ENCODE measurements at regions not wholly inside any gene's neighbourhood (a gene's known extent, or its start where the extent isn't known, plus 50 kb on each side); places are given as distances from the start of the nearest gene placed in this dataset.

- DNase-seq (ENCODE audit: low read depth in 2 of 2) = no peak
Observed at GRCh38 chr22:48663297-48663696, 1164.4 kb downstream of the BRD1 start.

GRCh38 chr22:48662476-48663135, 1165.1 kb downstream of the BRD1 start:
- DNase-seq (ENCODE audit: low read depth in 2 of 2) = no peak

DNA sequence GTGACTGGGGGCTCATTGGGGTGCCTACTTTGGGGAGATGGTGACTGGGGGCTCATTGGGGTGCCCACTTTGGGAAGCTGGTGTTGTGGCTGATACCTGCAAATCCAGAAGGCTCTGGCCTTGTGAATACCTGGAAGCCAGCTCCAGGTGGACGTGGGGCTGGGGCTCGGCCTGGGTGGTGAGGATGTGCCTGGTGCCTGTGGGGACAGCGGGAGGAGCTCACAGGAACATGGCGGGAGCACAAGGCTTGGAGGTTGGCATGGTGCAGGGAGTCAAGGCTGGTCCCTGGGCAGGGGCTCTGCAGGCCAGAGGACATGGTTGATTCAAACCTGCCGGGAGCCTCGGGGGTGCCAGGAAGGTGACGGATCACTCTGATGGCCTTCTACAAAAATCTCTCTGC, 1165.7 kb downstream of the BRD1 start:
- DNase-seq (ENCODE audit: low read depth in 2 of 2) = no peak

DNA sequence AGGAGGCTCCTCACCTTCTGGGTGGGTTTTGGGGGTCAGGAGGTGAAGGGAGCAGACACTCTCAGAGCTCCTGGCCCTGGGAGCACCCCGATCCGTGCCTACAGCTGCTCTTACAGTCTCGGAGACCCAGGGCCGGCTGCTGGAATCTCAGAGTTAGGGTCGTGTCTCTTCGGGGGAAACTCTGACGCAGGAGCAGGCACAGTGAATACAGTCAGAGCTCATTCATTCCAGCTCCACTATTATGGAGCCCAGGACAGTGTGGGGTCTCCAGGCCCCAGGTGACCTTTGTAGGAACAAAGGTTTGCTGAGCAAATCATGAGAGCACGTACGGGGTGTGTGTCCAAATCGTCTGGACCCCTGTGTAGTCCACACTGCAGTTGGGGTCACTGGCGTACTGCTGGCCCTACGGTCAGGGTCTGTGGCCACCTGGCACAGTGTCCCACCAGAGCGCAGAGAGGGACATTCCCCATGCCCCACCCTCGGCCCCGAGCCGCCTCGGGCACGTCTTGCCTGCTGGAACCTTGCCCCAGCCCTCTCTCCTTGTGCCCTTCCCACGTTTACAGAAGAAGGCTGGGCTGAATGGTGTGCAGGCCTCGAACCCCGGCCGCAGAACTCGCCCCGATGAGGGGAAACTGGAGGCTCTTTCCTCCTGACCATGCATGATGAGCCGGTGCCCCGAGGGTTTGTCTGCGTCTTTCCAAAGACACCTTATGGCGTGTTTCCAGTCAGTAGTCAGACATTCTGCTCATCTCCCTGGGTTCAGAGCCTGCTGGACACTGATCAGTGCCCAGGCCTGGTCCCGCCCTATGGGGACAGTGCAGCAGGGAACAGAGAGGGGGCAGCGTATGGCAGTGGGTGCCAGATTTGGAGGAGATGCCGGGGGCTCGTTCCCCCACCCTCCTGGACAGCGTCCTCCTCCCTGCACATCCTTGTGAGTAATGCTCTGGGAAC, 1166.6 kb downstream of the BRD1 start:
- DNase-seq (ENCODE audit: low read depth in 2 of 2) = no peak

GRCh38 chr22:48660104-48660789, 1167.4 kb downstream of the BRD1 start:
- DNase-seq (ENCODE audit: low read depth in 2 of 2) = no peak

DNA sequence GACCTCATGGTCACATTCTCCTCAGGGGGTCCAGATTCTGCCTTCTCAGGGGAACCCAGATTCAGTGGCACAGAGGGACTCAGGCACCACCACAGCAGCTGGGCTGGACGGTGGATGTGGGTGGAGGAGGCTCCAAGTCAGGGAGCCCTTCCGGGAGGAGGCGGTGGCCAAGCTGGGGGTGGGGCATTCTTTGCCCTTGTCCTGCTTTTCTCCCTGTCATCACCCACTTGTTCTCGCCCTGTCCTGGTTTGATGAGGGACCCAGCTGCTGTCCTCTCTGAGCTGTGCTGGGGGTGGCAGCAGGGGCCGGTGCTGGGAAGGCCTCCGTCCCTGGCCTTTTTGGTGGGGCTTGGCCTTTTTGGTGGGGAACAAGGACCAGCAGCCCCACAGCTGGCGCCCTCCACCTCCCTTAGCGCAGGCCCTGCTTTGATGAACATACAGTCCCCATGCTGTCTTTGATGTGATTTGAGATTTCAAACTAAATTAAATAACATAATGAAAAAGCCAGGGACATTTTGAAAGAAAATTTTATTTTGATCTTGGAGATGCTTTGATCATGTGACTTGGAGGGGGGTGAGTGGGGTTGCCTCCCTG, 1168.2 kb downstream of the BRD1 start:
- no peak for DNase-seq (ENCODE audit: low read depth in 2 of 2)

GRCh38 chr22:48658871-48659270, 1168.8 kb downstream of the BRD1 start:
- DNase-seq (ENCODE audit: low read depth in 2 of 2) = no peak

DNA sequence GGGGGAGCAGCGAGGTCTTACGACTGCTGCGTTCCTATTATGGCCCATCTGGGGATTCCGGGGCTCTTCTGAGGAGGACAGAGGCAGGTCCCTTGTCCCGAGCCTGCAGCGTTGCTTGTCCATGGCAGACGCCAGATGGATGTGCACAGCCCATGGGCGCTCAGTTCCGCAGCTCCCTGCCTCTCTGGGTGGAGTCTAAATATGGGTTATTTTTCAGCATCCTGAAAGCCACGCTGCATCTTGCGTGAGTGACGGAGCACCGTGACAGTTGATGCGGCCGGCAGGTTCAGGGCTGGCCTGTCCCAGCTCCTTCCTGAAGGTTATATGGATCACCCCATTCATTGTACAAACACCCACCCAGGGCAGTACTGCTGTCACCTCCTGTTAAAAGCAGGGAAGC, 1169.4 kb downstream of the BRD1 start:
- no peak for DNase-seq (ENCODE audit: low read depth in 2 of 2)

DNA sequence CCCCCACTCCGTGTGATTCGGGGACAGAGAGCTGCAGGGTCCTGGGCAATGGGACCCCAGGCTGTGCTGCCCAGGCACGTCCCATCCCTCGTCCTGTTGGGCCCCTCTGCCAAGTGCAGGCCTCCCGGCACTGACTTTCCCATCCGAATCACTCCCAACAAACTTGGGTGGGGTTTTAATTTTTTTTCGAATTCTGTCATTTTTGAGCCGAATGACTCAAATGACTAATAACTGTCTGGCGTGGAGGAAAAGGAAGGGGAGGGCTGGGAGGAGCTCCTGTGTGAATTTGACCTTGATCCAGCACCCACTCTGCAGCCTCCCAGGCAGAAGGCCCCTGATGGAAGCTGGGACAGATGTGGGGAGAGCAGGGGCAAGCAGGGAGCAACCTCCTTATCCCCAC, 1173.2 kb downstream of the BRD1 start:
- no peak for DNase-seq (ENCODE audit: low read depth in 2 of 2)

- no peak for DNase-seq (ENCODE audit: low read depth in 2 of 2)
Observed at GRCh38 chr22:48653929-48654328, 1173.7 kb downstream of the BRD1 start.

GRCh38 chr22:48653306-48653705, 1174.4 kb downstream of the BRD1 start:
- DNase-seq (ENCODE audit: low read depth in 2 of 2) = no peak

GRCh38 chr22:48652796-48653195, 1174.9 kb downstream of the BRD1 start:
- no peak for DNase-seq (ENCODE audit: low read depth in 2 of 2)

DNA sequence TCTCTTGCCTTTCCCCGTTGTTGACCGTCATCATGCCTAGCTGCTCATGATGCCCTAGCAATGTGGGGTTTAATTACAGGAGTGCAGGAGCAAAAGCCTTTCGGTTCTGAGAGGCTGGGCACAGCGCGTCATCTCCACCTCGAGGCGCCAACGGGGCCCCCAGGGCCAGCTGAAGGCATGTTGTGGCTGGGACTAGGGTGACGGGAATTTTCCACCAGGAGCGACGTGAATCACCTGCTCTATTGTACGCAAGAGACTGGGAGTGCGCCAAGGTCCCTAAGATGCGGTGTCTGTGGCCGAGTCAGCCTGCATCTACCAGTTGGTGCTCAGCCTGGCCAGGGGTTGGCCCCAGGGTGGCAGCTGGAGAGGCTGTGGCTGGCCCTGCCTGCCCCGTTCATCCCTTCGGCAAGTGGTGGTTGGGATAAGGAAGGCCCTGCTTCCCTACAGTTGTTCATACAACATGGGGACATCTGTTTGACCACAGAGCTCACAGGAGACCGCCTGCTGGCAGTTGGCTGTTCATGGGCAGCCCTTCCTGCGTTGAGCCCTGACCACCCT, 1175.6 kb downstream of the BRD1 start:
- DNase-seq (ENCODE audit: low read depth in 2 of 2) = no peak

- no peak for DNase-seq (ENCODE audit: low read depth in 2 of 2)
Observed at GRCh38 chr22:48651036-48651890, 1176.4 kb downstream of the BRD1 start.

DNA sequence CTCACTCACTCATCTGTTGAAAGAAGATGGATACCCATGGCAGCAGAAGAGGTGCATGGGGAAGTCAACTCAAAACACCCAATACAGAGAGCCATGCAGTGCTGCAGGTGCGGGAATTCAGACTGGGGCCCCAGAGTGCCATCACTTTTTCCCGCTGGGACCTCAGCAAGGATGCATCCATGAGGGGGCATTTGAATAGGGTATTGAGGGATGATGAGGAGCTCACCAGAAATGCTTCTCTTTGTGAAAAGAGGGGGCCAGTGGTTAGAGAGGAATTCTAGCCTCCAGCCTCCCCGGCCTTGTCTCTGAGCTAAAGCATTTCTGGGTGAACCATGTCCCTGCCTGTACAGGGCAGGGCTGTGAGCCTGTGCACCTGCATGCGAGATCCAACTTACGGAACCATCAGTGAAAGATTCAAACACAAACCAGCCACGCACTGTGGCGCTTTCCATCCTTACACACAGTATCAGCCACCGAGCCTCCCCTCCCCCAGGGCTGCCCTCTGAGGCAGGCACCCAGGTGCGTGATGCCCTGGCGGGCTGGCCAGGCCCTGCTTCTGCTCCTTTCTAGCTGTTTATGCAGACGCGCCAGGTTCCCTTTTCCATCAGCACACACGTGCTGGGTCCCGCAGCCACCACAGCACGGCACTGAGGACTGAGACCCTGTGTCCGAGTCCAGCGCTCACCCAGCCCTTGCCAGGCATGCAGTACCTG, 1177.2 kb downstream of the BRD1 start:
- no peak for DNase-seq (ENCODE audit: low read depth in 2 of 2)

DNA sequence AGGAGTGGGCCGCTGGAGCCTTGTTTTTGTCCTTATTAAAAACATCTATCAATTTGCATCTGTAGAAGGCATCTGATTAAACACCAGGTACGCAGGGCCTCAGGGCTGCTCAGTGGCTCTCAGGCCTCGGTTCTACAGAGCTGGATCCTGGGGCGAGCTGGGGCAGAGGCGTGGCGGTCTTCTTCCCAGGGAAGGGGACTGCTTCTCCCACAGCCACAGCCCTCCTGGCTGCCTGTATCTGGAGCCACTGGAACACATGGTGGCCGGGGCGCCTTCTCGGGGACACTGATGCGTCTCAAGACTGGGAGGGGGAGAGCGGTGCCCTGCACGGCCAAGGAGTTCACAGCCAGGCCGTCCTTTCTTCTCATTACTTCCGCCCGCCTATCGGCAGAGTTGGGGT, 1178.2 kb downstream of the BRD1 start:
- no peak for DNase-seq (ENCODE audit: low read depth in 2 of 2)

DNA sequence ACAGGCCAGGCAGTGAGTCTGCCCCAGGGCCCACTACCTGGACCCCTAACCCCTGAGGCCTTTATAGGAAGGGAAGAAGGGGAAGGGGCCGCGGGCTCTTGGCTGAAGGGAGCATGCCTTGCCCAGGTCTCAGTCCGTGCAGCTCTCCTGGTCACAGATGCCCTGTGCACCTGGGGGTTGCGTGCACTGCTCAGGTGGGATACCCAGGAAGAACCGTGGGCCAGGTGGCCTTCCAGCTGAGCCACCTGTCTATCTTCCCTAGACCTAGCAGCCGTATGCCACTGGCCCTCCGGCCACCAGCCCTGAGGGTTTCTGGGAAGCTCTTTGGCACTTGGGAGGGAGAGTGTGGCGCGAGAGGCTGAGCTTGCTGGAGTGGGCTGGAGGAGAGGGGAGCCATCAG, 1178.6 kb downstream of the BRD1 start:
- DNase-seq (ENCODE audit: low read depth in 2 of 2) = no peak

- DNase-seq (ENCODE audit: low read depth in 2 of 2) = no peak
Observed at GRCh38 chr22:48647606-48648515, 1179.8 kb downstream of the BRD1 start.

DNA sequence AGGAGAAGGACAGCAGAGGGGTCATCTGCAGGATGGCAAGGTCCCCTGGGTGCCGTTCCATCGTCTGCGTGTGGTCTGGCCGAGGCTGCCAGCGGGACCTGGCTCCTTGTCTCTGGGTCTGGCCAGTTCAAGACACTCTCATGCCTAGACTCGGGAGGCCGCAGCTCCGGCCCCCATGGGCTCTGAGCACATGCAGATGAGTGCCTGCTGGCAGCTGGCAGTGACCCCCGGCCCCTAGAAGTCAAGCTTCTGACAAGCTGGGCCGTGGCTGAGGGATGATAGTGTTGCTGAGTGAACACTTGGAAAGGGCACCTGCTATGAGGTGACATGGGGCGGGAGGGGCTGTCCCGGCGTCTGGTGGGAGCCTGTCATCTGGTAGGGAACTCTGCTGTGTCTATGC, 1180.6 kb downstream of the BRD1 start:
- no peak for DNase-seq (ENCODE audit: low read depth in 2 of 2)
